ENCODE measurements at regions not wholly inside any gene's neighbourhood (a gene's known extent, or its start where the extent isn't known, plus 50 kb on each side); places are given as distances from the start of the nearest gene placed in this dataset.

DNA sequence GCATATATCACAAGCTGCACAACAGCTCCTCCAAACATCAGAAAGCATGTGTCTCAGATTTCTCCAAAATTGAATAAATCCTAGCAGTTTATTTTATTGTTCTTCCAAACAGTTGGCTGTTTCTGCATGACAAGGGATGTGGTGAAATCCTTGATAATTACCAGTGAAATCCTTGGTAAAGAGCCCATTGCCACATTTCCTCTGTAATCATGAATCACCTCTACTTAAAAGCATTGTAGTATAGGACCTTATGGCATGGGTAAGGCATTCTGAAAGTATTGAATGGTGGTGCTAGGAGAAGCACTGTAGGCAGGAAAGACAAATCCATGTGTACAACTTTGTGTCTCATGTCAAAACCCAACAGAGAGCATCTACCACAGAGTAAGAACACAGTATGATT lies 135.8 kb upstream of the NDST3 start:
- Histone ChIP-seq H3K9ac (no peak overlapping the region), H3K4me3 (ENCODE audit: low read depth in 2 of 2, low read length in 1 of 2) (no peak overlapping the region), H3K36me3 (replicated peaks in 1 of 2; ENCODE audit: control insufficient read depth in 1 of 2, insufficient read depth in 2 of 2, low read length in 1 of 2) (no peaks in the 10 kb centered on the region), H3F3A (replicated peaks; ENCODE audit: insufficient read depth) (no peaks in the 10 kb centered on the region), H3K9me3 (no peaks in the 10 kb centered on the region), H3K79me2 (ENCODE audit: insufficient read depth) (no peaks in the 10 kb centered on the region), H3K4me1 (ENCODE audit: control insufficient read depth in 1 of 2, insufficient read depth in 2 of 2, low read depth in 1 of 2, low read length in 1 of 2) (no peaks in the 10 kb centered on the region; a peak in 1 of 4 replicates), H3K27ac (ENCODE audit: low read depth in 2 of 2, low read length in 1 of 2) (no peak overlapping the region), H2AFZ (ENCODE audit: low read depth) (no peak overlapping the region), H3K4me2 (no peak overlapping the region), H3K27me3 (ENCODE audit: insufficient read depth) (no peaks in the 10 kb centered on the region), H3K9me2 (no peaks in the 10 kb centered on the region), H4K20me1 (ENCODE audit: insufficient read depth) (no peaks in the 10 kb centered on the region)
- no peak for DNase-seq
- ChIA-PET POLR2A (no interaction called here), CTCF (interaction anchor here (1.4 kb wide), 1 partner anchor 32 kb away, joined by 3 read pairs; no protein-coding TSS in a partner anchor)
- TF ChIP-seq FOXM1 (IDR thresholded peaks at IDR 0.05; ENCODE audit: low read depth) (no peak), NRF1 (IDR thresholded peaks at IDR 0.05; ENCODE audit: low read depth, low read length) (no peak), ELF1 (IDR thresholded peaks at IDR 0.05) (no peak), FOXJ3 (CRISPR knock-in tag; IDR thresholded peaks at IDR 0.05) (no peak), GABPA (IDR thresholded peaks at IDR 0.05; ENCODE audit: low read depth) (no peak), RCOR1 (IDR thresholded peaks at IDR 0.05; ENCODE audit: low read length) (no peak), REST (IDR thresholded peaks at IDR 0.05; ENCODE audit: low read depth, low read length) (no peak), TAF1 (IDR thresholded peaks at IDR 0.05; ENCODE audit: borderline replicate concordance, low read depth, low read length) (no peak), MAX (IDR thresholded peaks at IDR 0.05; ENCODE audit: low read depth) (no peak), RXRA (IDR thresholded peaks at IDR 0.05; ENCODE audit: borderline replicate concordance, low read depth) (no peak), GATA2 (CRISPR knock-in tag; IDR thresholded peaks at IDR 0.05) (no peak), TEAD4 (IDR thresholded peaks at IDR 0.05; ENCODE audit: borderline replicate concordance, insufficient read depth) (no peak), POLR2AphosphoS5 (IDR thresholded peaks at IDR 0.05; ENCODE audit: low read depth, low read length) (no peak), CTCF (IDR thresholded peaks at IDR 0.05) (no peak), FOSL2 (IDR thresholded peaks at IDR 0.05; ENCODE audit: borderline replicate concordance, low read depth) (no peak), SMC3 (IDR thresholded peaks at IDR 0.05; ENCODE audit: low read depth, low read length) (no peak), YY1 (IDR thresholded peaks at IDR 0.05; ENCODE audit: low read depth) (no peak)
- TF ChIP-seq, protein P1, sequence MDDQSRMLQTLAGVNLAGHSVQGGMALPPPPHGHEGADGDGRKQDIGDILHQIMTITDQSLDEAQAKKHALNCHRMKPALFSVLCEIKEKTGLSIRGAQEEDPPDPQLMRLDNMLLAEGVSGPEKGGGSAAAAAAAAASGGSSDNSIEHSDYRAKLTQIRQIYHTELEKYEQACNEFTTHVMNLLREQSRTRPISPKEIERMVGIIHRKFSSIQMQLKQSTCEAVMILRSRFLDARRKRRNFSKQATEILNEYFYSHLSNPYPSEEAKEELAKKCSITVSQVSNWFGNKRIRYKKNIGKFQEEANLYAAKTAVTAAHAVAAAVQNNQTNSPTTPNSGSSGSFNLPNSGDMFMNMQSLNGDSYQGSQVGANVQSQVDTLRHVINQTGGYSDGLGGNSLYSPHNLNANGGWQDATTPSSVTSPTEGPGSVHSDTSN (IDR thresholded peaks at IDR 0.05) = no peak
- TF ChIP-seq, protein P2, sequence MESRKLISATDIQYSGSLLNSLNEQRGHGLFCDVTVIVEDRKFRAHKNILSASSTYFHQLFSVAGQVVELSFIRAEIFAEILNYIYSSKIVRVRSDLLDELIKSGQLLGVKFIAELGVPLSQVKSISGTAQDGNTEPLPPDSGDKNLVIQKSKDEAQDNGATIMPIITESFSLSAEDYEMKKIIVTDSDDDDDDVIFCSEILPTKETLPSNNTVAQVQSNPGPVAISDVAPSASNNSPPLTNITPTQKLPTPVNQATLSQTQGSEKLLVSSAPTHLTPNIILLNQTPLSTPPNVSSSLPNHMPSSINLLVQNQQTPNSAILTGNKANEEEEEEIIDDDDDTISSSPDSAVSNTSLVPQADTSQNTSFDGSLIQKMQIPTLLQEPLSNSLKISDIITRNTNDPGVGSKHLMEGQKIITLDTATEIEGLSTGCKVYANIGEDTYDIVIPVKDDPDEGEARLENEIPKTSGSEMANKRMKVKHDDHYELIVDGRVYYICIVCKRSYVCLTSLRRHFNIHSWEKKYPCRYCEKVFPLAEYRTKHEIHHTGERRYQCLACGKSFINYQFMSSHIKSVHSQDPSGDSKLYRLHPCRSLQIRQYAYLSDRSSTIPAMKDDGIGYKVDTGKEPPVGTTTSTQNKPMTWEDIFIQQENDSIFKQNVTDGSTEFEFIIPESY (IDR thresholded peaks at IDR 0.05; ENCODE audit: borderline replicate concordance, low read depth) = no peak
- TF ChIP-seq, protein P3, sequence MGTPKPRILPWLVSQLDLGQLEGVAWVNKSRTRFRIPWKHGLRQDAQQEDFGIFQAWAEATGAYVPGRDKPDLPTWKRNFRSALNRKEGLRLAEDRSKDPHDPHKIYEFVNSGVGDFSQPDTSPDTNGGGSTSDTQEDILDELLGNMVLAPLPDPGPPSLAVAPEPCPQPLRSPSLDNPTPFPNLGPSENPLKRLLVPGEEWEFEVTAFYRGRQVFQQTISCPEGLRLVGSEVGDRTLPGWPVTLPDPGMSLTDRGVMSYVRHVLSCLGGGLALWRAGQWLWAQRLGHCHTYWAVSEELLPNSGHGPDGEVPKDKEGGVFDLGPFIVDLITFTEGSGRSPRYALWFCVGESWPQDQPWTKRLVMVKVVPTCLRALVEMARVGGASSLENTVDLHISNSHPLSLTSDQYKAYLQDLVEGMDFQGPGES (IDR thresholded peaks at IDR 0.05; ENCODE audit: low read depth, low read length) = no peak

All from SK-N-SH (cell line).